ENCODE measurements at regions not wholly inside any gene's neighbourhood (a gene's known extent, or its start where the extent isn't known, plus 50 kb on each side); places are given as distances from the start of the nearest gene placed in this dataset.

GRCh38 chrX:9354918-9355317 is 109.9 kb upstream of the TBL1X start:
- TF ChIP-seq CTCF (IDR thresholded peaks at IDR 0.05; ENCODE audit: low read depth, low read length) = no peak
- TF ChIP-seq EZH2phosphoT487 (IDR thresholded peaks at IDR 0.05; ENCODE audit: low read depth) = no peak
